A549 (cell line): ENCODE measurements at regions not wholly inside any gene's neighbourhood (a gene's known extent, or its start where the extent isn't known, plus 50 kb on each side); places are given as distances from the start of the nearest gene placed in this dataset.

Experiments used
- ATAC-seq, 2 experiments: fragments of 200-7000 bp in 1 of 2; fragments of >200 bp in 1 of 2; cut with Nextera tagmentation in 1 of 2; cut with Tn5 transposase in 1 of 2; 3 replicates each; pipeline versions ENCODE4 v1.8.0 to v1.9.1; 2018 to 2020; ENCODE audit warnings: mild to moderate bottlenecking in 1 of 2, moderate library complexity in 1 of 2
- CTCF ChIA-PET: fragments of 300-600 bp; sonication (Branson Sonifier 250); formaldehyde crosslinking; extraction: SDS; loops from one replicate; lab custom pipeline; 2021; ENCODE audit warnings: antibody characterized with exemption, inconsistent platforms; lab: Yijun Ruan, JAX
- POLR2A ChIA-PET: fragments of 350-600 bp; formaldehyde crosslinking; extraction: SDS; loops from one replicate; lab custom pipeline; 2021; ENCODE audit warnings: antibody characterized with exemption, inconsistent platforms; lab: Yijun Ruan, JAX
- DNase-seq, 2 experiments: peaks; one replicate each; pipeline versions ENCODE4 v3.0.0 to v3.0.0-alpha.2; 2011 to 2016; ENCODE audit warnings: low read depth in 1 of 2, low spot score in 1 of 2
- FAIRE-seq: peaks from 2 replicates; lab custom pipeline; 2011; peaks lifted over from hg19 to GRCh38; lab: Jason Lieb, UNC
- H3K27ac ChIP-seq, 2 experiments: fragments of >200 bp; sonication (Bioruptor Twin); formaldehyde crosslinking; 3 replicates each; pipeline ENCODE4 v1.5.1; 2016 to 2017
- H3K4me1 ChIP-seq: fragments of >200 bp; sonication (Bioruptor Twin); formaldehyde crosslinking; 3 replicates; pipeline ENCODE4 v1.6.1; 2016
- H3K4me2 ChIP-seq: fragments of >200 bp; sonication (Bioruptor Twin); formaldehyde crosslinking; 3 replicates; pipeline ENCODE4 v1.6.1; 2016
- H3K4me3 ChIP-seq: fragments of >200 bp; sonication (Bioruptor Twin); formaldehyde crosslinking; 3 replicates; pipeline ENCODE4 v1.5.1; 2016
- H3K9me3 ChIP-seq: fragments of >200 bp; sonication (Bioruptor Twin); formaldehyde crosslinking; 3 replicates; pipeline ENCODE4 v1.6.1; 2016
- CEBPB ChIP-seq, 2 experiments: fragments of >200 bp in 1 of 2; sonication (Bioruptor Twin) in 1 of 2; formaldehyde crosslinking in 1 of 2; IDR thresholded peaks; 2 replicates each; pipeline ENCODE4 v1.6.1; 2012 to 2016
- CHD4 ChIP-seq: fragments of 200-600 bp; sonication (generic); IDR thresholded peaks from 2 replicates; pipeline ENCODE4 v1.6.1; 2016; ENCODE audit warnings: antibody characterized with exemption, mild to moderate bottlenecking, borderline replicate concordance
- EHF ChIP-seq: fragments of 250-450 bp; sonication (Bioruptor Pico); IDR thresholded peaks from 2 replicates; pipeline ENCODE4 v1.5.0; 2020; ENCODE audit warnings: mild to moderate bottlenecking
- EHMT2 ChIP-seq: fragments of 200-600 bp; sonication (generic); IDR thresholded peaks from 2 replicates; pipeline ENCODE4 v1.6.1; 2016; ENCODE audit warnings: antibody characterized with exemption, low read depth, mild to moderate bottlenecking, moderate library complexity
- ESRRA ChIP-seq: fragments of 150-350 bp; IDR thresholded peaks from 2 replicates; pipeline ENCODE4 v1.6.1; 2014; ENCODE audit warnings: mild to moderate bottlenecking, low read length, borderline replicate concordance
- FOXS1 ChIP-seq: fragments of 250-450 bp; sonication (Bioruptor Pico); IDR thresholded peaks from 2 replicates; pipeline ENCODE4 v1.5.0; 2020; ENCODE audit warnings: mild to moderate bottlenecking, moderate library complexity
- HOXB5 ChIP-seq: fragments of 250-450 bp; sonication (Bioruptor Pico); IDR thresholded peaks from 2 replicates; pipeline ENCODE4 v1.5.0; 2020; ENCODE audit warnings: mild to moderate bottlenecking, moderate library complexity
- KDM5A ChIP-seq: fragments of 200-600 bp; sonication (generic); IDR thresholded peaks from 2 replicates; pipeline ENCODE4 v1.6.1; 2016; ENCODE audit warnings: antibody characterized with exemption, mild to moderate bottlenecking
- MAZ ChIP-seq: fragments of 150-350 bp; IDR thresholded peaks from 2 replicates; pipeline ENCODE4 v1.6.1; 2014; ENCODE audit warnings: antibody characterized with exemption, low read depth, low read length, borderline replicate concordance
- NFE2L2 ChIP-seq: fragments of 150-350 bp; conservative IDR thresholded peaks from 2 replicates; pipeline ENCODE4 v1.6.1; 2014; ENCODE audit warnings: low read length
- NR3C1 ChIP-seq: fragments of >200 bp; sonication (Bioruptor Twin); formaldehyde crosslinking; IDR thresholded peaks from 3 replicates; pipeline ENCODE4 v1.6.1; 2017
- PHF8 ChIP-seq: fragments of 200-600 bp; sonication (generic); IDR thresholded peaks from 2 replicates; pipeline ENCODE4 v1.6.1; 2016; ENCODE audit warnings: low read depth, mild to moderate bottlenecking, antibody characterized with exemption, moderate library complexity, borderline replicate concordance
- RCOR1 ChIP-seq: fragments of 150-350 bp; IDR thresholded peaks from 2 replicates; pipeline ENCODE4 v1.6.1; 2014; ENCODE audit warnings: antibody characterized with exemption, low read length, low read depth
- RNF2 ChIP-seq: fragments of 200-600 bp; sonication (generic); IDR thresholded peaks from 2 replicates; pipeline ENCODE4 v1.6.1; 2016; ENCODE audit warnings: low read depth, mild to moderate bottlenecking, antibody characterized with exemption, moderate library complexity, borderline replicate concordance
- SMC3 ChIP-seq: fragments of >200 bp; sonication (Bioruptor Twin); formaldehyde crosslinking; IDR thresholded peaks from 3 replicates; pipeline ENCODE4 v1.6.1; 2018; ENCODE audit warnings: inconsistent platforms
- SREBF2 ChIP-seq: fragments of 450-650 bp; IDR thresholded peaks from 2 replicates; pipeline ENCODE4 v1.6.1; 2014; ENCODE audit warnings: mild to moderate bottlenecking, moderate library complexity
- TP53 ChIP-seq: fragments of 250-450 bp; sonication (Bioruptor Pico); IDR thresholded peaks from 2 replicates; pipeline ENCODE4 v1.5.0; 2021; ENCODE audit warnings: mild to moderate bottlenecking, moderate library complexity
- ZSCAN20 ChIP-seq: fragments of 250-450 bp; sonication (Bioruptor Pico); IDR thresholded peaks from 2 replicates; pipeline ENCODE4 v1.8.0; 2022; ENCODE audit warnings: mild to moderate bottlenecking, moderate library complexity
- WGBS: methylation state at CpG from one replicate; pipeline ENCODE4 v1.1.6; 2017; ENCODE audit errors: missing lambda C conversion rate; 5-methylcytosine and 5-hydroxymethylcytosine counted together
- TF ChIP-seq, protein P1 (sequence below): fragments of >200 bp; sonication (Bioruptor Twin); formaldehyde crosslinking; IDR thresholded peaks from 2 replicates; pipeline ENCODE4 v1.6.1; 2016
- TF ChIP-seq, protein P2 (sequence below): IDR thresholded peaks from 2 replicates; pipeline ENCODE4 v1.6.1; 2012; ENCODE audit warnings: low read depth, borderline replicate concordance
- TF ChIP-seq, protein P3 (sequence below): fragments of >200 bp; sonication (Bioruptor Twin); formaldehyde crosslinking; IDR thresholded peaks from 3 replicates; pipeline ENCODE4 v1.5.1; 2016
- TF ChIP-seq, protein P4 (sequence below): fragments of 450-650 bp; IDR thresholded peaks from 2 replicates; pipeline ENCODE4 v1.6.1; 2014; ENCODE audit warnings: antibody characterized with exemption
- TF ChIP-seq, protein P5 (sequence below): fragments of 150-350 bp; IDR thresholded peaks from 2 replicates; pipeline ENCODE4 v1.6.1; 2014; ENCODE audit warnings: low read depth, mild to moderate bottlenecking, low read length
- TF ChIP-seq, protein P6 (sequence below): fragments of 200-600 bp; sonication (generic); IDR thresholded peaks from 2 replicates; pipeline ENCODE4 v1.6.1; 2016; ENCODE audit warnings: antibody characterized with exemption, mild to moderate bottlenecking, moderate library complexity

DNA sequence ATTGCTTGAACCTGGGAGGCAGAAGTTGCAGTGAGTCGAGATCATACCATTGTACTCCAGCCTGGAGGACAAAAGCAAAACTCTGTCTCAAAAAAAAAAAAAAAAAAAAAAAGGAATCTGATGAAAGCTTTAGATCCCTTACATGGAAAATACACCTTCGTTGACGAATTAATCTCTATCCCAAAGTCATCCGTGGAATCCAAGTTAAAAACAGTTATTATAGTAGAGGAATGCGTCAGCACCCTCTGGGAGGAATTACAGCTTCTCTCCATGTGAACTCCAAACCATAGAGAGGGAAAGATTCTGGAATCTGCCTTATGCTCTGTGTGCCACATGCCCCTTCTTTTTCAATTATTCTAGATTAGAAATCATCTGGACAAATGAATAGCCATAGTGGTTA, 192.3 kb upstream of the C2CD4B start:
- FAIRE-seq (no peak), ATAC-seq (no peak), DNase-seq (no peak)
- Histone ChIP-seq H3K4me1 (no peaks in the 10 kb centered on the region), H3K4me3 (no peak overlapping the region), H3K4me2 (no peak overlapping the region), H3K27ac (no peak overlapping the region), H3K9me3 (no peaks in the 10 kb centered on the region)
- CTCF ChIA-PET, result interaction anchor here (0.7 to 6.0 kb wide), 3 partner anchors 12 to 1242 kb away, joined by 3 to 41 read pairs (median 6); no protein-coding TSS in a partner anchor
- POLR2A ChIA-PET, result no interaction called here
- TF ChIP-seq ESRRA (no peak), HOXB5 (CRISPR knock-in tag) (no peak), TP53 (no peak), NR3C1 (no peak), KDM5A (no peak), PHF8 (no peak), SREBF2 (no peak), FOXS1 (CRISPR knock-in tag) (no peak), CHD4 (no peak), NFE2L2 (no peak), RNF2 (no peak), EHMT2 (no peak), ZSCAN20 (CRISPR knock-in tag) (no peak)
- TF ChIP-seq, protein P1, sequence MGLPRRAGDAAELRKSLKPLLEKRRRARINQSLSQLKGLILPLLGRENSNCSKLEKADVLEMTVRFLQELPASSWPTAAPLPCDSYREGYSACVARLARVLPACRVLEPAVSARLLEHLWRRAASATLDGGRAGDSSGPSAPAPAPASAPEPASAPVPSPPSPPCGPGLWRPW, result no peak
- 52% methylated on average over 5 of the region's 5 CpGs for WGBS

DNA sequence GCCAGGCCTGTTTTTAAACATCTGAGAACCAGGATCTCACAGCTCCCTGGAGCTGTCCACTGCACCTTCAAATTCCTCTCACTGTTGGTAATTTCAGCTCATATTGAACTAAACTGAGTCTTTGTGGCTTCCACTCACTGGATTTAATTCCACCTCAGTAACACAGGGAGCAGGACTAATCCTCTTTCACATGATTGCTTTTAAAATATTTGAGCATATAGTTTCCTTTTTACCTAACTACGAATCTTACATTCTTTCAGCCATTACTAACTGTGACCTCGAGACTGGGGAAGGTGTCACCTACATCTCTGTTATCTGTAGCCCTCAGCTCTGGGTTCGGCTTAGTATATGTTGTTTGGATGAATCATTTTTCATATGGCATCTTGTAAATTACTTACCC, 194.3 kb upstream of the C2CD4B start:
- 19% methylated on average over 3 of the region's 3 CpGs for WGBS
- no peak overlapping the region for H3K27ac ChIP-seq
- H3K9me3 ChIP-seq, result no peaks in the 10 kb centered on the region
- no peaks in the 10 kb centered on the region for H3K4me1 ChIP-seq
- no peak overlapping the region for H3K4me3 ChIP-seq
- H3K4me2 ChIP-seq, result no peak overlapping the region
- TF ChIP-seq, protein P2, sequence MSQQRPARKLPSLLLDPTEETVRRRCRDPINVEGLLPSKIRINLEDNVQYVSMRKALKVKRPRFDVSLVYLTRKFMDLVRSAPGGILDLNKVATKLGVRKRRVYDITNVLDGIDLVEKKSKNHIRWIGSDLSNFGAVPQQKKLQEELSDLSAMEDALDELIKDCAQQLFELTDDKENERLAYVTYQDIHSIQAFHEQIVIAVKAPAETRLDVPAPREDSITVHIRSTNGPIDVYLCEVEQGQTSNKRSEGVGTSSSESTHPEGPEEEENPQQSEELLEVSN, result no peak
- no peak for TF ChIP-seq NFE2L2
- ChIA-PET CTCF (interaction anchor here (1.3 to 6.0 kb wide), 4 partner anchors 11 to 25 kb away, joined by 3 to 41 read pairs (median 7); no protein-coding TSS in a partner anchor), POLR2A (no interaction called here)
- DNase-seq (no peak), ATAC-seq (no peak), FAIRE-seq (no peak)

DNA sequence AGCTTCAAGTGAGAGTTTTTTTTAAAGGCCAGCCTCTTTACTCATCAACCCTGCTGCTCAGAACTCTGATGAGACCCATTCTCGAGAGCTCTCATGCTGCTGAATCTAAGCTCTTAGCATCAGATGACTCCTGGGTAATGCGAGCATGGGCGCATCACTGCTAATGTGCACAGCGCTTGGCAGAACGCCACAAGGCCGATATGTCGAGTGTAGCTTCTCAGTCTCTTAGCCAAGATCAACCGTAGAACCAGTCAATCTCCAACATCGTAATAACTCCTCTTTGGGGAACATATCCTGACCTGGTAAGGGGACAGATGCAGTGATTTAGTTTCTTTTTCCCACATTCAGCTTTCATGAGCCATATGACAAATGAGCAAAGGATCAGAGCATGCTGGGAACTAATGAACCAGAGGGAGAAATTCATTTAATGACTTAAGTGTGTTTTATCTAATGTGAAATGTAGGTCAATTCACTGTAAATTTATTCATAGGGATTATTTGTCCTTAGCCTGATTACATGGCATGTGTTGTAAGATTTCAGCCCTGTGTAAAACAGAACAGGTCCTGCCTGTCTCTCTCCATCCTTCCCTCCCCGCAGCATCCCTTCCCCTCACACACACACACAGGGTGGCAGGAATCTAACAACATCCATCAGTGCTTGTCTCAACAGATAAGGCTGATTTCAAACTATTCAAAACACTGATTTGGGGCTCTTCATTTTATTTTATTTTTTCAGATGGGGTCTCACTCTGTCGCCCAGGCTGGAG, 195.4 kb upstream of the C2CD4B start:
- Histone ChIP-seq H3K4me1 (no peaks in the 10 kb centered on the region), H3K4me2 (no peak overlapping the region), H3K9me3 (no peaks in the 10 kb centered on the region), H3K27ac (no peak overlapping the region), H3K4me3 (no peak overlapping the region)
- WGBS, result 65% methylated on average over 11 of the region's 11 CpGs
- ChIA-PET POLR2A (no interaction called here), CTCF (interaction anchor here (1.2 to 6.0 kb wide), 5 partner anchors 10 to 382 kb away, joined by 3 to 41 read pairs (median 6); no protein-coding TSS in a partner anchor)
- no peak for DNase-seq
- no peak for FAIRE-seq
- ATAC-seq, result no peak
- TF ChIP-seq, protein P3, sequence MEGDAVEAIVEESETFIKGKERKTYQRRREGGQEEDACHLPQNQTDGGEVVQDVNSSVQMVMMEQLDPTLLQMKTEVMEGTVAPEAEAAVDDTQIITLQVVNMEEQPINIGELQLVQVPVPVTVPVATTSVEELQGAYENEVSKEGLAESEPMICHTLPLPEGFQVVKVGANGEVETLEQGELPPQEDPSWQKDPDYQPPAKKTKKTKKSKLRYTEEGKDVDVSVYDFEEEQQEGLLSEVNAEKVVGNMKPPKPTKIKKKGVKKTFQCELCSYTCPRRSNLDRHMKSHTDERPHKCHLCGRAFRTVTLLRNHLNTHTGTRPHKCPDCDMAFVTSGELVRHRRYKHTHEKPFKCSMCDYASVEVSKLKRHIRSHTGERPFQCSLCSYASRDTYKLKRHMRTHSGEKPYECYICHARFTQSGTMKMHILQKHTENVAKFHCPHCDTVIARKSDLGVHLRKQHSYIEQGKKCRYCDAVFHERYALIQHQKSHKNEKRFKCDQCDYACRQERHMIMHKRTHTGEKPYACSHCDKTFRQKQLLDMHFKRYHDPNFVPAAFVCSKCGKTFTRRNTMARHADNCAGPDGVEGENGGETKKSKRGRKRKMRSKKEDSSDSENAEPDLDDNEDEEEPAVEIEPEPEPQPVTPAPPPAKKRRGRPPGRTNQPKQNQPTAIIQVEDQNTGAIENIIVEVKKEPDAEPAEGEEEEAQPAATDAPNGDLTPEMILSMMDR, result no peak
- no peak for TF ChIP-seq SMC3
- TF ChIP-seq, protein P2, result no peak
- TF ChIP-seq, protein P4, sequence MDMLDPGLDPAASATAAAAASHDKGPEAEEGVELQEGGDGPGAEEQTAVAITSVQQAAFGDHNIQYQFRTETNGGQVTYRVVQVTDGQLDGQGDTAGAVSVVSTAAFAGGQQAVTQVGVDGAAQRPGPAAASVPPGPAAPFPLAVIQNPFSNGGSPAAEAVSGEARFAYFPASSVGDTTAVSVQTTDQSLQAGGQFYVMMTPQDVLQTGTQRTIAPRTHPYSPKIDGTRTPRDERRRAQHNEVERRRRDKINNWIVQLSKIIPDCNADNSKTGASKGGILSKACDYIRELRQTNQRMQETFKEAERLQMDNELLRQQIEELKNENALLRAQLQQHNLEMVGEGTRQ, result no peak
- no peak for TF ChIP-seq RCOR1
- TF ChIP-seq, protein P5, sequence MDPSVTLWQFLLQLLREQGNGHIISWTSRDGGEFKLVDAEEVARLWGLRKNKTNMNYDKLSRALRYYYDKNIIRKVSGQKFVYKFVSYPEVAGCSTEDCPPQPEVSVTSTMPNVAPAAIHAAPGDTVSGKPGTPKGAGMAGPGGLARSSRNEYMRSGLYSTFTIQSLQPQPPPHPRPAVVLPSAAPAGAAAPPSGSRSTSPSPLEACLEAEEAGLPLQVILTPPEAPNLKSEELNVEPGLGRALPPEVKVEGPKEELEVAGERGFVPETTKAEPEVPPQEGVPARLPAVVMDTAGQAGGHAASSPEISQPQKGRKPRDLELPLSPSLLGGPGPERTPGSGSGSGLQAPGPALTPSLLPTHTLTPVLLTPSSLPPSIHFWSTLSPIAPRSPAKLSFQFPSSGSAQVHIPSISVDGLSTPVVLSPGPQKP, result no peak
- no peak for TF ChIP-seq FOXS1 (CRISPR knock-in tag)
- no peak for TF ChIP-seq MAZ
- no peak for TF ChIP-seq HOXB5 (CRISPR knock-in tag)
- no peak for TF ChIP-seq CEBPB (IDR thresholded peaks at IDR 0.05)
- TF ChIP-seq, protein P6, sequence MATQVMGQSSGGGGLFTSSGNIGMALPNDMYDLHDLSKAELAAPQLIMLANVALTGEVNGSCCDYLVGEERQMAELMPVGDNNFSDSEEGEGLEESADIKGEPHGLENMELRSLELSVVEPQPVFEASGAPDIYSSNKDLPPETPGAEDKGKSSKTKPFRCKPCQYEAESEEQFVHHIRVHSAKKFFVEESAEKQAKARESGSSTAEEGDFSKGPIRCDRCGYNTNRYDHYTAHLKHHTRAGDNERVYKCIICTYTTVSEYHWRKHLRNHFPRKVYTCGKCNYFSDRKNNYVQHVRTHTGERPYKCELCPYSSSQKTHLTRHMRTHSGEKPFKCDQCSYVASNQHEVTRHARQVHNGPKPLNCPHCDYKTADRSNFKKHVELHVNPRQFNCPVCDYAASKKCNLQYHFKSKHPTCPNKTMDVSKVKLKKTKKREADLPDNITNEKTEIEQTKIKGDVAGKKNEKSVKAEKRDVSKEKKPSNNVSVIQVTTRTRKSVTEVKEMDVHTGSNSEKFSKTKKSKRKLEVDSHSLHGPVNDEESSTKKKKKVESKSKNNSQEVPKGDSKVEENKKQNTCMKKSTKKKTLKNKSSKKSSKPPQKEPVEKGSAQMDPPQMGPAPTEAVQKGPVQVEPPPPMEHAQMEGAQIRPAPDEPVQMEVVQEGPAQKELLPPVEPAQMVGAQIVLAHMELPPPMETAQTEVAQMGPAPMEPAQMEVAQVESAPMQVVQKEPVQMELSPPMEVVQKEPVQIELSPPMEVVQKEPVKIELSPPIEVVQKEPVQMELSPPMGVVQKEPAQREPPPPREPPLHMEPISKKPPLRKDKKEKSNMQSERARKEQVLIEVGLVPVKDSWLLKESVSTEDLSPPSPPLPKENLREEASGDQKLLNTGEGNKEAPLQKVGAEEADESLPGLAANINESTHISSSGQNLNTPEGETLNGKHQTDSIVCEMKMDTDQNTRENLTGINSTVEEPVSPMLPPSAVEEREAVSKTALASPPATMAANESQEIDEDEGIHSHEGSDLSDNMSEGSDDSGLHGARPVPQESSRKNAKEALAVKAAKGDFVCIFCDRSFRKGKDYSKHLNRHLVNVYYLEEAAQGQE, result no peak
- no peak for TF ChIP-seq EHF (CRISPR knock-in tag)
- no peak for TF ChIP-seq TP53
